GM21423 (cell line): ENCODE measurements at regions not wholly inside any gene's neighbourhood (a gene's known extent, or its start where the extent isn't known, plus 50 kb on each side); places are given as distances from the start of the nearest gene placed in this dataset.

ENCODE experiments used
- ATAC-seq: cut with Tn5 transposase; IDR thresholded peaks from one replicate; pipeline ENCODE4 v1.9.1; 2021; ENCODE audit warnings: mild to moderate bottlenecking, moderate library complexity; ENCODE audit not compliant: unreplicated experiment

- ATAC-seq = no peak
These were observed 450.4 kb upstream of the TCF4 start for GRCh38 chr18:56038171-56039030.

GRCh38 chr18:56036741-56037140 is 448.7 kb upstream of the TCF4 start:
- no peak for ATAC-seq

- ATAC-seq = no peak
These were observed 447.6 kb upstream of the TCF4 start for GRCh38 chr18:56035546-56035945.

- ATAC-seq = no peak
These were observed 447.0 kb upstream of the TCF4 start for GRCh38 chr18:56034949-56035348.

- ATAC-seq = no peak
These were observed 442.1 kb upstream of the TCF4 start for GRCh38 chr18:56030060-56030459.

GRCh38 chr18:56028514-56028913 is 440.5 kb upstream of the TCF4 start:
- no peak for ATAC-seq

- no peak for ATAC-seq
These were observed 438.5 kb upstream of the TCF4 start for GRCh38 chr18:56026509-56026908.

GRCh38 chr18:56021809-56022195 is 433.8 kb upstream of the TCF4 start:
- no peak for ATAC-seq

- ATAC-seq = no peak
These were observed 433.3 kb upstream of the TCF4 start for GRCh38 chr18:56021136-56021808.

GRCh38 chr18:56019908-56020307 is 431.9 kb upstream of the TCF4 start:
- no peak for ATAC-seq

GRCh38 chr18:56019156-56019555 is 431.2 kb upstream of the TCF4 start:
- ATAC-seq = no peak

- no peak for ATAC-seq
These were observed 421.4 kb upstream of the TCF4 start for GRCh38 chr18:56009411-56009810.

GRCh38 chr18:56003720-56004088 is 415.7 kb upstream of the TCF4 start:
- no peak for ATAC-seq

GRCh38 chr18:56003009-56003719 is 415.2 kb upstream of the TCF4 start:
- no peak for ATAC-seq

- no peak for ATAC-seq
These were observed 413.6 kb upstream of the TCF4 start for GRCh38 chr18:56001576-56001975.

- ATAC-seq = no peak
These were observed 412.0 kb upstream of the TCF4 start for GRCh38 chr18:56000041-56000440.

GRCh38 chr18:55999641-56000040 is 411.6 kb upstream of the TCF4 start:
- no peak for ATAC-seq

GRCh38 chr18:55998801-55999385 is 410.9 kb upstream of the TCF4 start:
- ATAC-seq = no peak

GRCh38 chr18:55998071-55998522 is 410.1 kb upstream of the TCF4 start:
- no peak for ATAC-seq

GRCh38 chr18:55997151-55997561 is 409.2 kb upstream of the TCF4 start:
- no peak for ATAC-seq

GRCh38 chr18:55996717-55997116 is 408.7 kb upstream of the TCF4 start:
- no peak for ATAC-seq
